ENCODE measurements at regions not wholly inside any gene's neighbourhood (a gene's known extent, or its start where the extent isn't known, plus 50 kb on each side); places are given as distances from the start of the nearest gene placed in this dataset.

- TF ChIP-seq CTCF (IDR thresholded peaks at IDR 0.05; ENCODE audit: low read length) (no peak), EZH2phosphoT487 (IDR thresholded peaks at IDR 0.05; ENCODE audit: low read length) (no peak)
Observed at GRCh38 chr5:54851449-54851848, 133.9 kb downstream of the ESM1 start.
